ENCODE measurements at regions not wholly inside any gene's neighbourhood (a gene's known extent, or its start where the extent isn't known, plus 50 kb on each side); places are given as distances from the start of the nearest gene placed in this dataset.

GRCh38 chr6:167661552-167662044 lies 165.1 kb upstream of the AFDN start (continued):
- no peak for TF ChIP-seq ZNF775 (CRISPR knock-in tag; IDR thresholded peaks at IDR 0.05; ENCODE audit: borderline replicate concordance)
- TF ChIP-seq ZKSCAN5 (CRISPR knock-in tag; IDR thresholded peaks at IDR 0.05) = peak; percentile 99
- 0 out of 2 replicates have a peak, but pooled peaks have one; percentile 11 for TF ChIP-seq IKZF5 (CRISPR knock-in tag; IDR thresholded peaks at IDR 0.05)
- no peak for TF ChIP-seq ARNT (IDR thresholded peaks at IDR 0.05)
- TF ChIP-seq ZNF230 (CRISPR knock-in tag; IDR thresholded peaks at IDR 0.05) = no peak
- TF ChIP-seq AKAP8 (CRISPR knock-in tag; IDR thresholded peaks at IDR 0.05) = peak; percentile 5; the same call in 1 of the 2 replicates
- TF ChIP-seq ZNF362 (CRISPR knock-in tag; IDR thresholded peaks at IDR 0.05; ENCODE audit: borderline replicate concordance) = peak; percentile 78; the same call in 1 of the 2 replicates
- TF ChIP-seq SOX6 (IDR thresholded peaks at IDR 0.05) = no peak
- TF ChIP-seq SOX6 (CRISPR knock-in tag; IDR thresholded peaks at IDR 0.05) = peak; percentile 9; the same call in 1 of the 2 replicates
- TF ChIP-seq ZNF564 (CRISPR knock-in tag; IDR thresholded peaks at IDR 0.05) = no peak
- peak; percentile 28 for TF ChIP-seq MED8 (CRISPR knock-in tag; IDR thresholded peaks at IDR 0.05; ENCODE audit: insufficient replicate concordance)
- TF ChIP-seq PHF21A (CRISPR knock-in tag; IDR thresholded peaks at IDR 0.05) = 0 out of 2 replicates have a peak, but pooled peaks have one; percentile 7
